ENCODE measurements at regions not wholly inside any gene's neighbourhood (a gene's known extent, or its start where the extent isn't known, plus 50 kb on each side); places are given as distances from the start of the nearest gene placed in this dataset.

DNA sequence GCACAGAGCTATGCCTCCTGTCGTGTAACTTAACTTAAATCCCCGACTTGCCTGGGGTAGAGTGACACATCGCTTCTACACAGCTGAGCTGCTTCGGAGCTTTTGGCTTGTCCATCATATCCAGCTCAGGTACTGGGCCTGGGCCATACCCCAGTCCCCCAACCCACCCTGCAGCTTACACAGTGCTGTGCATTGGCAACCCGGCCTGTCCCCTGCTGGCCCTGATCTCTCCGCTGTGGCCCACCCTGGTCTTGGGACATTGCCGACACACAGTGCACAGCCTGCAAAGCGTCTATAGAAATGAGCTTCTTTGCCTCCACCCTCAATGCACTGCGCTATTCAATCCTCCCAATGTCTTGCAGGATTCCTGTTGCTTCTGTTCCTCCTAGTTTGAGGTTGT lies 342.8 kb upstream of the RAB6C start:
- no peak for DNase-seq (ENCODE audit: low read depth in 2 of 2)

DNA sequence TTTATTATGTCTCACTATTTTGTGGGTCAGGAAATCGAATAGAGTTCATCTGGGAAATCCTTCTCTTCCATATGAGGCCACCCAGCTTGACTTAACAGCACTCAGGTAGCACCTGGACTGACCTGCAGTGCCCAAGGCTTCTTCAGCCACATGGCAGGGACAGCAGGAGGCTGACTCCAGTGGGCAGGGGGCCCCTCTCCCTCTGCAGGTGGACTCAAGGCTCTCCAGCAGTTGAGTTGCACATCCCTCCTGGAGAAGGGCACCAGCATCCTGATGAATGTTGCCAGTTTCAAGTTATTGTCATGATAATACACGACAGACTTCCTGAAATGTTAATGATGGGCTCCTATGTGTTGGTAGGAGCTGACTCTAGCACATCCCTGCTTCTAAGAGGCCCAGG lies 338.1 kb upstream of the RAB6C start:
- no peak for DNase-seq (ENCODE audit: low read depth in 2 of 2)

DNA sequence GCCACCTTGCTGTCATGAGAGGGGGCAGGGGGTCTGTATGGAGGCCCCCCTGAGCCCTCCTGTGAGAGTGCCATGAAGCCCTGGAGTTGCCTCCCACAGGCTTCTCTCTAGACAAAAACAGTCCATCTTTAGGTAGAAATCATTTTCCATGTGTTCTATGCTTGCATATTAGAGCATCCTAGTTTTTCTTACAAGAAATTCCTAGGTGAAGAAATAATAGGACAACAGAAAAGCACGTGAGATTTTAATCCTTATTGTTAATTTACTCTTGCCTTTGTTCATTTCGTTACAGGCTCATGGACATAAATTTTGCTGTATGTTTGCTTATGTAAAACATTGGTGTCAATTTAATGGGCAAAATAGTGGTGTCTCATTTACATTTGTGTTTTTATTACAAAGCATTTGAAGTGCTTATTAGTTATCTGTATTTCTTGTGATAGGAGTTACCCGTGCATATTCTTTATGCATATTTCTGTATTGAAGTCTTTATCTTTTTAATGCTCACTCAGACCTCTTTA lies 336.9 kb upstream of the RAB6C start:
- no peak for DNase-seq (ENCODE audit: low read depth in 2 of 2)

DNA sequence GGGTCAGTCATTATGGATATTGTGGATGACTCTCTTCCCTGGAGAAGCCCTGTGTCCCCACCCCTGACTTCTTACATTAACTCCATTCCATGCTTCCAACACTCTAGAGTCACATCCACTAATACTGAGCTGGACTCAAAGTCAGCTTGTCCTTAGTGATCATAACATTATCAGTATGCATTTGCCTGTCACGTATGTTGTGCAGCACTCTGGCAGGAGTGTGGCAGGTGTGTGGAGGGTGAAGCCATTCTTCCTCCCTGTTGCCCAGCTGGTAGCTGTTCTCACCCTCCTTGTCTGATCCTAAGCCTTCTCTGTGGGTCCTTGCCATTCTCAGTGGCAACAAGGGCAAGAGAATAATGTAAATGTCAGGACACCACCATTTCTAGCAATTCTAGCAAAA lies 334.1 kb upstream of the RAB6C start:
- no peak for DNase-seq (ENCODE audit: low read depth in 2 of 2)

DNA sequence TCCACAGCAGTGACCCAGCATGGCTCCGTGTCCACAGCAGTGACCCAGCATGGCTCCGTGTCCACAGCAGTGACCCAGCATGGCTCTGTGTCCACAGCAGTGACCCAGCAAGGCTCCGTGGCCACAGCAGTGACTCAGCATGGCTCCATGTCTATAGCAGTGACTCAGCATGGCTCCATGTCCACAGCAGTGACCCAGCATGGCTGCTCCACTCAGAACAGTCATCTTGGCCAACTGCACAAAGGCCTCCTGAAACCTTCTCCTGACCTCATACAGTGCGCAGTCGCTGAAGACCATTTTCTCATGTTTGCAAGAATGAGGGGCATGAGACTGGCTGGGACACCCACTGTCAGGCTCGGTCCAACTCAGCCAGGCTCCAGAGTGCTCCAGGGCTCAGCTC lies 333.4 kb upstream of the RAB6C start:
- no peak for DNase-seq (ENCODE audit: low read depth in 2 of 2)

DNA sequence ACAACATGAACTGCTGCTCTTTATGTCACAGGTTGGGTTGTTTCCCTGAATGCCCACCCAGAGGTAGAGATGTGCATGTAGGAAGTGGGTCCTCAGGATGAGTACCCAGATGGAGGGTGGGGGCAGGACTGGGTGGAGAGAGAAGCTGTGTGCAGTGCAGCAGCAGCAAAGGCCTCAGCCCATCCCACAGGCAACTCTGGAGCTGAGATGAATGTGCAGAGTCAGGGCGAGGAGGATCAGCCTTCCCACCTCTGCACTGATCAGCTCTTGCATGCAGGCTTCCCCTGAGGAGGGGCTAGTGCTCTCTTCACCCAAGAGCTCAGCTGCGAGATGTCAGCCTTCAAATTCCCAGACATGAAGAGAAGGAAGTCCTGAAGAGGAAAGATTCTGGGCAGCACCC lies 326.2 kb upstream of the RAB6C start:
- DNase-seq (ENCODE audit: low read depth in 2 of 2) = no peak

DNA sequence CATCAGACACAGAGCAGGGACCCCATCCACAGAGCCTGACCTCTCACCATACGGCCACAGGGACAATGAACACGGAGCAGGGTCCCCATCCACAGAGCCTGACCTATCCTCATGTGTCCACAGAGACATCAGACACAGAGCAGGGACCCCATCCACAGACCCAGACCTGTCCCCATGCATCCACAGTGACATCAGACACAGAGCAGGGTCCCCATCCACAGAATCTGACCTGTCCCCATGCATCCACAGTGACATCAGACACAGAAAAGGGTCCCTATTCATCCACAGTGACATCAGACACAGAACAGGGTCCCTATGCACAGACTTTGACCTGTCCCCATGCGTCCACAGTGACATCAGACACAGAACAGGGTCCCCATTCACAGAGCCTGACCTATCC lies 325.1 kb upstream of the RAB6C start:
- DNase-seq (ENCODE audit: low read depth in 2 of 2) = no peak

DNA sequence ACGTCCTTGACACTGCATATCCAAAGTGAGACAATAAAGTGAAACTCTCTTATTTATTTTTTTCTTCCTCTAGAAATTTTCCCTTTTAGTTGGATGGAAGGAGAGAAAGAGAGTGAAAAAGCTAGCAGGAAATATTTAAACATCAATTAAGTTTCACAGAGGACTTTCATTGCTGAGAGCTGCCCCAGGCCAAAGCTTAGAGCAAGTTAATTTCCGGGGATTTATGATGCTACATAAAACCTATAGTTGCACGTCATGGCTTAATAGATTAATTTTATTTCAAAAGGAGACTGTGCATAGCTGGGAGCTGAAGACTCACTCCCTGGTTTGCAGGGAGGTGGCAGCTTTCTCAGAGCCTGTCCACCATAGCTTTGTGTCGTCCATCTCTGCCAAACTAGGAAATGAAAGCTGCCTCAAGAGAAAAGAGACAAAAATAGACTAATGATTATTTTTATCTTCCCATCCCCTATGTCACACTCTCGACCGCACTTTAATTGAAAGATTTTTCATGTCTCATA lies 323.3 kb upstream of the RAB6C start:
- DNase-seq (ENCODE audit: low read depth in 2 of 2) = no peak

DNA sequence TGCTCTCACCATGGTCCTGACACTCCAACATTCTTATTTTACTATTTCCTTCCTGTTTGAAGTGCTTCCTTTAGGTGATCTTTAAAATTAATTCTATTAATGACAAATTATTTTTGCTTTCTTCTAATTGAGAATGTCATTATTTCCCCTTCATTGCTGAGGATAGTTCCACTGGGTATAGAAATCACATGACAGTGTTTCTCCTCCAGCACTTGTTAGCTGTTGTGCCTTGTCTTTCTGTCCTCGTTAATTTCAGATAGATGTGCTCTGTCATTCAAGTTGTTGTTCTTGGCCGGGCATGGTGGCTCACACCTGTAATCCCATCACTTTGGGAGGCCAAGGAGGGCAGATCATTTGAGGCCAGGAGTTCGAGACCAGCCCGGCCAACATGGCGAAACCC lies 321.0 kb upstream of the RAB6C start:
- DNase-seq (ENCODE audit: low read depth in 2 of 2) = no peak

DNA sequence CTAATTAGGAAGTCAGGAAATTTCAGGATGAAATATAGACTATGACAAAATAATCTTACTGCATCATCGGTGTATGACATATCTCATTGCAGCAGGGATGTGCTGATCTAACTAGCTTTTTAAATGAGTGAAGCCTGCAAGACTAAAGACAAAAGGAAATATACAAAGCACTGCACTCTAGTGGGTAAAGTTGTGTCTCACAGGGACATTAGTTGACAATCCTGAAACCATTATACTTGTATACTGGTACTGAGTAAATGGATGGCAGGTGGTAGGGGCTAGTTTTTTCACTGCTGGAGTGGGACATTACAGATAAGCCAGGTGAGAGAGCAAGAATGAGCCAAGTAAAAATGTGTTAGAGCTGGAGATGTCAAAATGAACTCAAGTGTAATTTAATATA lies 317.5 kb upstream of the RAB6C start:
- DNase-seq (ENCODE audit: low read depth in 2 of 2) = no peak

DNA sequence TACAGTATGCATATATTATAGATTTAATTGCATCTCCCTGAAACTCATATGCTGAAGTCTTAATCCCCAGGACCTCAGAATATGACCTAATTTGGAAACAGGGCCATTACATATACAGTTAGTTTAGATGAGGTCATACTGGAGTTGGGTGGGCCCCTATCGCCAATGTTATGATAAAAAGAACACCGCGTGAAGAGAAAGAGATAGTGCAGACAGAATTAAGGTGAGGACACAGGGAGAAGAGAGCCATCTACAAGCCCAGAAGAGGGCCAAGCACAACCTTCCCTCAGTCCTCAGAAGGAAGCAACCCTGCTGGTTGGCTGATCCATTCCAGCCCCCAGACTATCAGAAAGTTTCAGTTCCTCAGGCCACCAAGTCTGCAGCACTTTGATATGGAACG lies 311.9 kb upstream of the RAB6C start:
- no peak for DNase-seq (ENCODE audit: low read depth in 2 of 2)

DNA sequence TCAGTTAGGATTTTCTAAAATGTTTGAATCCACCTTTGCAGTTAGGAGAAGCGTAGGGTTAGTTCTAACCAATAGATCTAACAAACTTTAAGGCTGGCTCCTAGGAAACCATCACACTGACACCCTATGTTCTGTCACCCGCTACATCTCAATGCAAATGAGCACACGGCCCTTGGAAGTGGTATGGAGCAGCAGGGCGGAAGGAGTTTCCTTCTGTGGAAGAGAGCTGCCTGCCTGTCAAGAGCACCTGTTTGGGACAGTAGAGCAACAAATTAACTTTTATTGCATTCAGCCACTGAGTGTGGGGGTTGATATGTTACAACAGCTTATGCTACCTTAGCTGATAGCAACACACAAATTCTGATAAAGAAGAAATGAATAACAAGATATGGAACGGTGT lies 306.9 kb upstream of the RAB6C start:
- DNase-seq (ENCODE audit: low read depth in 2 of 2) = no peak

DNA sequence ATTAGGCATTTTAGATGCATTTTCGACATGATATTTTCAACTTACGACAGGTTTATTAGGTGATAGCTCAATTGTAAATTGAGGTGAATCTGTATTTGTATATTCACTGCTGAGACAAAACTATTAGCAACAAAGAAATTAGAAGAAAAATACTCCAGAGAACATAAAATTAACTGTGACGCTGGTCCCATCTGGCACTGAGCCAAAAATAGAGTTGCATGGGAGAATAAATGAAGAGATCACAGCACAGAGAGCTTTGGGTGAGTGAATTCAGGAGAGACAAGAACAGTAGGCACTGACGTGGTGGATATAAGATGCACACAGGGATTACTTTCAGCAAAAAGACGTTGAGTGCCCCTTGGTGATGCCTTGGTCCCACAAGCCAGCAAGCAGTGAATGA lies 306.2 kb upstream of the RAB6C start:
- DNase-seq (ENCODE audit: low read depth in 2 of 2) = no peak

DNA sequence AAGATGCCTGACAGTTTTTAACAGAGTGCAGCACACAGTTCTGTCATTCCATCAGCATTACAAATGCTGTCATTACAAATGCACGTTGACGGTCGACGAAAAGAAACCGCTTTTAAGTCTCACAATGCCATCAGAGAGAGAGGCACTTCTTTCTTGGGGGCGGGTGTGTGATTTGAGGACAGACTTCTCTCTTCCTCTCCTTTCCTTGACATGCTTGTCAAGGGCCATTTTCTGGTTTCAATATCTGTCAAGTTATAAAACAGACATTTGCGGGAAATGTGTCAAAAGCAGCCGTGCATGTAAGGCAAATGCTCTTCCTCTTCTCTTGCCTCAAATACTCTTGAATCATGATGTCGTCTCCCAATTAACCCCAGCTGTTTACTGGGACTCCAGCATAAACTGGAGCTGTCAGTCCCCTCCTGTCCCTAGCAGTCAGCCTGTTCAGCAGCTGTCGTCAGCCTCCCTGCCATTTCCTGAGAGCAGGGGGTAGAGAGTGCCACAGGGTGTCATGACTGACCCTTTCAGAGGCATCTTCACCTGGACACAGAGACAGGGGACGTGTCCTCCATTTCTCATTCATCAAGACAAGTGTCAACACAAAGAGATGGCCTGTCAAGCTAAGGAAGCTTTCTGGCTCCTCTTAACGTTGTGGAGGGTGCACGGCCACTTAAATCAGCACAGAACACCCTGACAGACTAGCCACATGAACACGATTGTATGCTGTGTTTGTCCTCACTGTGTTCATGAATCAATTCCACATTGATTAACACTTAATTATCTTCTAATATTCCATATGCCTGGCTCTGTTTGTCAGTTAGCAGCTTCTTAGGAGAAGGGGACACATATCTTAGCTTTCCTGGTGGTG lies 305.4 kb upstream of the RAB6C start:
- no peak for DNase-seq (ENCODE audit: low read depth in 2 of 2)

DNA sequence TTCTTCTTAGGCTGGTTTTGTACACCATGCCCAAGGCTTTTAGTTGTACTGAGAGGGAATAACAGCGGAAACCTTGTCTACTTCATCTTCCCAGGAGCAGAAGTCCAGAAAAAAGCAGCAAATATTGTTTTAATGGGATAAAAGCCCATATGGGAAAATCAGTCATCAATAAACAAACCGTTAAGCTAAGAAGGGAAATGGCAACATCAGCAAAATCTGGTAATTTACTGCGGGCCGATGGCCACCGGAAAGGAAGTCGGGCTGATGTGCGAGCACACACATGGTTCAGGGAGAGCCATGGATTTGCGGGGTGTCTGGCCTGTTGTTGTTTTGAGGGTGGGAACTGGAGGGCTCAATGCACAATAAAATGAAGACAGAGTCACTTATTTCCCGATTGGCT lies 300.7 kb upstream of the RAB6C start:
- no peak for DNase-seq (ENCODE audit: low read depth in 2 of 2)

DNA sequence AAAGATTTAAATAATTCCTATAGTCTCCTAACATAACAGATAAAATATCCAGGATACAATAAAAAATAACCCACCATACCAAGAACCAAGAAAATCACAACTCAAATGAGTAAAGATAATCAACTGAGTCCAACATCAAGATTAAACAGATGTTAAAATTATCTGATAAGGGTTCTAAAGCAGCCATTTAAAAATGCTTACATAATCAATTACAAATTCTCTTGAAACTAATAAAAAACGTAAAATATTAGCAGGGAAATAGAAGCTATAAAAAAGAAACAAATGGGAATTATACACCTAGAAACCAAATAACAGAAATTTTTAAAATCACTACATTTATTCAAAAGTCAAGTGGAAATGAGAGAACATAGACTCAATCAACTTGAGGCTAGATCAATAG lies 297.7 kb upstream of the RAB6C start:
- no peak for DNase-seq (ENCODE audit: low read depth in 2 of 2)

DNA sequence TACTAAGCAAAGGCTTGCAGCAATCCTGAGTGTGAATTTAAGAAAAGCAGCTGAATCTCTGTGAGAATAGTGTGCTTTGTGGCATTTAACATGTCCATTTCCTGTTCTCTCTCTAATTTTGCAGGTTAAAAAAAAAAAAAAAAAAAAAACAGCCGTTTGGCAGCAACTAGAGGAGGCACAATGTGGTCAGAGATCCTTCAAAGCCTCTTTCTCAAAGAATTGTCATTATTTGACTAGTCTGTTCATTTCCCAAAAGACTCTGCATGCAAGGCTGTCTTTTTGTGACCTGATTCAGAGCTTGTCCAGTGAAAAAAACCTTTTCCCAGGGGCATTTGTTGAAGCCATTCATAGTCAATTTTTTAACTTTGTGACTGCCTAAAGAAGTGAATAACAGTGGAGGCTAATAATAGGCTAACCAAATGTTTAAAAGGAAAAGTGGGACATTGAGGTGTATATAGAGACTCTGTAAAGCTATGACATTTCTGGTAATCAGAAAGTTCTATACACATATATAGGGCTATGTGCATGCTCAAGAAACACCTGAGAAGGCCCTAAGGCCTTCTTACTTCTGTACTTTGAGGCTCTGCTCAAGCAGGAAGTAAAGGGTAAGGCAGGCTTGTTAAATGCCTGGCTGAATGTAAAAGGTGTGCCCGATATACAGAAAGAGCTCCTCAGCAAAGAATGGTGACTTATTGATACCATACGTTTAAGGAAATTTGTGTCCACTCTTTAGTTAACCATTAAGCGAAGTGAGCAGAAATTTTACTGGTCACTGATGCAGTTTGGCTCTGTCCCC lies 289.6 kb upstream of the RAB6C start:
- no peak for DNase-seq (ENCODE audit: low read depth in 2 of 2)

DNA sequence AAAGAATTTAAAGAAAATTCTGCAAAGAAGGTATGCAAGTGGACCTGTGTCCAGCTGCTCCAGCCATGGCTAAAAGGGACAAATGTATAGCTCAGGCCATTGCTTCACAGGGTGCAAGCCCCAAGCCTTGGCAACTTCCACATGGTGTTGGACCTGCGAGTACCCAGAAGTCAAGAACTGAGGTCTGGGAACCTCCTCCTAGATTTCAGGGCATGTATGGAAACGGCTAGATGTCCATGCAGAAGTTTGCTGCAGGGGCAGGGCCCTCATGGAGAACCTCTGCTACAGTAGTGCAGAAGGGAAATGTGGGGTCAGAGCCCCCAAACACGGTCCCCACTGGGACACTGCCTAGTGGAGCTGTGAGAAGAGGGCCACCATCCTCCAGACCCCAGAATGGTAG lies 284.0 kb upstream of the RAB6C start:
- DNase-seq (ENCODE audit: low read depth in 2 of 2) = no peak

DNA sequence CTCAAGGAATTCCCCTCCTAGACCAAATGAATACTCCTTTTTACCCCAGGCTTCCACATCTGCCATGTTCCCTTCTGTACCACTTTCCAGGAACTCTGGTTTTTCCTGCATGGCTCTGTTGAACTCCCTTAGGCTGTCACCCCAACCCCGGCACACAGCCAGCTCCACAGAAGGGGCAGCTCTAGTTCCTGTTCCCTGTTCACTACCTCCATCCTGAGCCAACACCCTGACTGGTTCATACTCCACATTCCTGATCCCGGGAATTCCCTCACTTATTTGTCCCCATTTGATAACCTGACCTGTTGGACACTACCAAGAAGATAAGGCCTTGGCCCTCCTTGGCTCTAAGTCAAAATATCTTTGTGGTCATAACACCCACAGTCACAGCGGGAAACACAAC lies 280.9 kb upstream of the RAB6C start:
- DNase-seq (ENCODE audit: low read depth in 2 of 2) = no peak

DNA sequence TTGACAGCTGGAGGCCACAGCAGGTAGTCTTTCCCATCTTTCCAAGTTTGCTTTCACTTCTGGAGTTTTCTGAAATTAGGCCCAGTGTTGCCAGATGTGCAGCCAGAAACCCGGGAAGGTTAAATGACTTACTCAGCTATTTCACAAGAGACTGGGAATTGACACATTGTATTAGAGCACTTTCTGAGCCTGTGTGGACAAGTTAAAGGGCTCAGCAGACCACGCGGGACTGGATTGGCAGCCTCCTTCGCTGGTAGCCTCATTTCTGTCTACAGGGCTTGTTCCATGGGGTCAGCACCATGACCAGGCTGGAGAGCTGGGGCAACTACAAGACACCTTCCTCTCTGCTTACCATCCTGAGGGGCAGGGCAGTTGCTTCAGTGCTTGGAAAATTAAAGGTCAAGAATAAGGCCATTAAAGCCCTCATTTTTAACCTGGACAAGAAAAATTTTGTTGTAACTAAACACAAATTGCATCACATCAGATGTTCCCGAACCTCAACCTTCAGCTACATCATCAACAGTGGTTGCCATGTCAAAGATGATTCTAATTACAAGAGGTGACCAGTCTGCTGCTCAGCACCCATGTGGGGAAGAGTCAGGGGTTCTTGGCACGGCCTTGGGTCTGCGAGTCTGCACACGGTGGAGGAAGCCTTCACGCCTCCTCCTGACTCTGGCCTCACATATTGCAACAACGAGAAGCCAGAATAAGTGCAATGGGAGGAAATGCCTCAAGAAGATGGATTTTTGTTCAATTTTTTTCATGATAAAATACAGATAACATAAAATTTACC lies 279.5 kb upstream of the RAB6C start:
- no peak for DNase-seq (ENCODE audit: low read depth in 2 of 2)

DNA sequence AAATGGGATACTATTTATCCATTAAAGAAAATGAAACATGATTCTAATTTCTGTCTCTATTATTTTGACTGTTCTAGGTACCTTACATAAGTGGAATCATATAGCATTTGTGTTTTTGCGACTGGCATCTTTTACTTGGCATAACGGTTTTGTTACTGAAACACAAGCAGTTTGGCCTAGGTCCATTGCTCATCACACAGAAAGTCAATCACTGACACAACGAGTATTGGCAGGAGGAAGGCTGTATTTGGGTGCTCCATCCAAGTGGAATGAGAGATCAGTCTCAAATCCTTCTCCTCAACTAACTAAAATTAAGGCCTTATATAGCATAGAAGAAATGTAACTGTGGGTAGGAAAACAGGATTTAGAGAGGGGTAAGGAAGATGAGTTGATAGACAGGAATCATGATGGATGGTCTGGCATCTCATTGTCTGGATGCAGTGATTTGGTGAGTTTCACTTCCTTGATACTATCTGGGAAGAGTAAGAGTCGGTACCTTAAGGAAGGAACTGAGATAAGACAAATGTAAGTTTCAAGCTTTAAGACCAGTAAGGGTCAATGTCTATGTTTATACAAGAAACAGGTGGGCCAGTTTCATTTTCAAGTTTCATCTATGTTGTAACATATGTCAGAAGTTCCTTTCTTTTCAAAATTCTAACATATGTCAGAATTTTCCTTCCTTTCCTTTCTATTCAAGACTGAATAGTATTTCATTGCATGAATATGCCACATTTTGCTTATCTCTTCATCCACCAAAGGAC lies 276.9 kb upstream of the RAB6C start:
- no peak for DNase-seq (ENCODE audit: low read depth in 2 of 2)
